ENCODE measurements at regions not wholly inside any gene's neighbourhood (a gene's known extent, or its start where the extent isn't known, plus 50 kb on each side); places are given as distances from the start of the nearest gene placed in this dataset.

DNA sequence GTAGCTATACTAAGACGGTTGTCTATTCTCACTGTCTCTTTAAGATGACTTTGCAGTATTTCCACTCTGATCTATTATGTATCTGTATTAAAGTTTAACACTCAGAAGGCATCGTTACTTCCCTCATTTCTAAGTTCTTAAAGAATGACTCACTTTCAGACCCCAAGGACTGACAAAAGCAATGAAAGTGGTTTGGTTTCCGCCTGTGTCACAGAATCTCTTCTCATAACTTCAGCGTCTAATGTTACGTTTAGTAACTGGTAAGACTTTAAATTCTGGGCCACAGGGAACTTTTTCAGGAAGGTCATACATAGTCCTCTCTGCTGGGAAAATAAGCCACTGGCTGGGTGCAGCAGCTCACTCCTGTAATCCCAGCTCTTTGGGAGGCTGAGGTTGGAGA is 892.0 kb upstream of the AUTS2 start:
- no peak for TF ChIP-seq RXRA (IDR thresholded peaks at IDR 0.05; ENCODE audit: insufficient read depth, low read depth, low read length)
- TF ChIP-seq, protein P1, sequence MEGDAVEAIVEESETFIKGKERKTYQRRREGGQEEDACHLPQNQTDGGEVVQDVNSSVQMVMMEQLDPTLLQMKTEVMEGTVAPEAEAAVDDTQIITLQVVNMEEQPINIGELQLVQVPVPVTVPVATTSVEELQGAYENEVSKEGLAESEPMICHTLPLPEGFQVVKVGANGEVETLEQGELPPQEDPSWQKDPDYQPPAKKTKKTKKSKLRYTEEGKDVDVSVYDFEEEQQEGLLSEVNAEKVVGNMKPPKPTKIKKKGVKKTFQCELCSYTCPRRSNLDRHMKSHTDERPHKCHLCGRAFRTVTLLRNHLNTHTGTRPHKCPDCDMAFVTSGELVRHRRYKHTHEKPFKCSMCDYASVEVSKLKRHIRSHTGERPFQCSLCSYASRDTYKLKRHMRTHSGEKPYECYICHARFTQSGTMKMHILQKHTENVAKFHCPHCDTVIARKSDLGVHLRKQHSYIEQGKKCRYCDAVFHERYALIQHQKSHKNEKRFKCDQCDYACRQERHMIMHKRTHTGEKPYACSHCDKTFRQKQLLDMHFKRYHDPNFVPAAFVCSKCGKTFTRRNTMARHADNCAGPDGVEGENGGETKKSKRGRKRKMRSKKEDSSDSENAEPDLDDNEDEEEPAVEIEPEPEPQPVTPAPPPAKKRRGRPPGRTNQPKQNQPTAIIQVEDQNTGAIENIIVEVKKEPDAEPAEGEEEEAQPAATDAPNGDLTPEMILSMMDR (IDR thresholded peaks at IDR 0.05; ENCODE audit: control extremely low read depth in 1 of 3, insufficient read depth in 1 of 3, low read depth in 1 of 3, low read length in 3 of 3), result no peak

Data from H1 (cell line).